ENCODE measurements at regions not wholly inside any gene's neighbourhood (a gene's known extent, or its start where the extent isn't known, plus 50 kb on each side); places are given as distances from the start of the nearest gene placed in this dataset.

- no peak overlapping the region for H3K4me3 ChIP-seq (ENCODE audit: low read length)
- H3K27me3 ChIP-seq (ENCODE audit: control insufficient read depth, insufficient read depth, low read length) = no peaks in the 10 kb centered on the region
- H3K9me3 ChIP-seq (ENCODE audit: control insufficient read depth, low read depth, low read length) = no peaks in the 10 kb centered on the region
- WGBS (ENCODE audit: insufficient coverage, low lambda C conversion rate) = 78% methylated on average over 3 of the region's 5 CpGs
- DNase-seq = no peak
- no peaks in the 10 kb centered on the region for H3K36me3 ChIP-seq (ENCODE audit: control insufficient read depth, insufficient read depth, low read length)
- no peaks in the 10 kb centered on the region for H3K4me1 ChIP-seq (ENCODE audit: control insufficient read depth, insufficient read depth, low read length)
- H3K27ac ChIP-seq (ENCODE audit: low read length) = no peak overlapping the region
Observed at GRCh38 chr4:188596021-188596420, 456.8 kb downstream of the TRIML1 start.

GRCh38 chr4:188603646-188604045 lies 464.4 kb downstream of the TRIML1 start:
- DNase-seq = no peak
- 100% methylated on average over 1 of the region's 4 CpGs for WGBS (ENCODE audit: insufficient coverage, low lambda C conversion rate)

GRCh38 chr4:188606635-188607034 lies 467.4 kb downstream of the TRIML1 start:
- Histone ChIP-seq H3K4me3 (ENCODE audit: low read length) (no peak overlapping the region), H3K4me1 (ENCODE audit: control insufficient read depth, insufficient read depth, low read length) (no peaks in the 10 kb centered on the region), H3K9me3 (ENCODE audit: control insufficient read depth, low read depth, low read length) (no peaks in the 10 kb centered on the region), H3K36me3 (ENCODE audit: control insufficient read depth, insufficient read depth, low read length) (no peaks in the 10 kb centered on the region), H3K27ac (ENCODE audit: low read length) (no peak overlapping the region), H3K27me3 (ENCODE audit: control insufficient read depth, insufficient read depth, low read length) (no peaks in the 10 kb centered on the region)
- 40% methylated on average over 2 of the region's 4 CpGs for WGBS (ENCODE audit: insufficient coverage, low lambda C conversion rate)
- no peak for DNase-seq

More at GRCh38 chr4:188603646-188604045, 464.4 kb downstream of the TRIML1 start:
- Histone ChIP-seq H3K36me3 (ENCODE audit: control insufficient read depth, insufficient read depth, low read length) (no peaks in the 10 kb centered on the region), H3K27me3 (ENCODE audit: control insufficient read depth, insufficient read depth, low read length) (no peaks in the 10 kb centered on the region), H3K4me1 (ENCODE audit: control insufficient read depth, insufficient read depth, low read length) (no peaks in the 10 kb centered on the region), H3K9me3 (ENCODE audit: control insufficient read depth, low read depth, low read length) (no peaks in the 10 kb centered on the region), H3K4me3 (ENCODE audit: low read length) (no peak overlapping the region), H3K27ac (ENCODE audit: low read length) (no peak overlapping the region)

GRCh38 chr4:188611143-188611542 lies 471.9 kb downstream of the TRIML1 start:
- Histone ChIP-seq H3K27me3 (ENCODE audit: control insufficient read depth, insufficient read depth, low read length) (no peaks in the 10 kb centered on the region), H3K27ac (ENCODE audit: low read length) (no peak overlapping the region), H3K9me3 (ENCODE audit: control insufficient read depth, low read depth, low read length) (no peaks in the 10 kb centered on the region), H3K4me1 (ENCODE audit: control insufficient read depth, insufficient read depth, low read length) (no peaks in the 10 kb centered on the region), H3K36me3 (ENCODE audit: control insufficient read depth, insufficient read depth, low read length) (no peaks in the 10 kb centered on the region), H3K4me3 (ENCODE audit: low read length) (no peak overlapping the region)
- WGBS (ENCODE audit: insufficient coverage, low lambda C conversion rate) = no CpG with 5 or more reads among the region's 3 CpGs
- no peak for DNase-seq

GRCh38 chr4:188612659-188613058 lies 473.4 kb downstream of the TRIML1 start:
- H3K27me3 ChIP-seq (ENCODE audit: control insufficient read depth, insufficient read depth, low read length) = no peaks in the 10 kb centered on the region
- no peak for DNase-seq
- H3K27ac ChIP-seq (ENCODE audit: low read length) = no peak overlapping the region
- no CpG with 5 or more reads among the region's 2 CpGs for WGBS (ENCODE audit: insufficient coverage, low lambda C conversion rate)
- no peaks in the 10 kb centered on the region for H3K36me3 ChIP-seq (ENCODE audit: control insufficient read depth, insufficient read depth, low read length)
- no peaks in the 10 kb centered on the region for H3K9me3 ChIP-seq (ENCODE audit: control insufficient read depth, low read depth, low read length)
- H3K4me1 ChIP-seq (ENCODE audit: control insufficient read depth, insufficient read depth, low read length) = no peaks in the 10 kb centered on the region
- no peak overlapping the region for H3K4me3 ChIP-seq (ENCODE audit: low read length)

- H3K9me3 ChIP-seq (ENCODE audit: control insufficient read depth, low read depth, low read length) = no peaks in the 10 kb centered on the region
- no peaks in the 10 kb centered on the region for H3K4me1 ChIP-seq (ENCODE audit: control insufficient read depth, insufficient read depth, low read length)
- H3K36me3 ChIP-seq (ENCODE audit: control insufficient read depth, insufficient read depth, low read length) = no peaks in the 10 kb centered on the region
- no peak overlapping the region for H3K27ac ChIP-seq (ENCODE audit: low read length)
- no peaks in the 10 kb centered on the region for H3K27me3 ChIP-seq (ENCODE audit: control insufficient read depth, insufficient read depth, low read length)
- no peak for DNase-seq
- no peak overlapping the region for H3K4me3 ChIP-seq (ENCODE audit: low read length)
- WGBS (ENCODE audit: insufficient coverage, low lambda C conversion rate) = no CpG with 5 or more reads among the region's 1 CpG
Observed at GRCh38 chr4:188613976-188614375, 474.7 kb downstream of the TRIML1 start.

- 53% methylated on average over 3 of the region's 18 CpGs for WGBS (ENCODE audit: insufficient coverage, low lambda C conversion rate)
- no peak for DNase-seq
- Histone ChIP-seq H3K9me3 (ENCODE audit: control insufficient read depth, low read depth, low read length) (no peaks in the 10 kb centered on the region), H3K36me3 (ENCODE audit: control insufficient read depth, insufficient read depth, low read length) (no peaks in the 10 kb centered on the region), H3K4me1 (ENCODE audit: control insufficient read depth, insufficient read depth, low read length) (no peaks in the 10 kb centered on the region), H3K27me3 (ENCODE audit: control insufficient read depth, insufficient read depth, low read length) (no peaks in the 10 kb centered on the region), H3K4me3 (ENCODE audit: low read length) (no peak overlapping the region), H3K27ac (ENCODE audit: low read length) (no peak overlapping the region)
Observed at GRCh38 chr4:188619456-188620149, 480.4 kb downstream of the TRIML1 start.

- Histone ChIP-seq H3K9me3 (ENCODE audit: control insufficient read depth, low read depth, low read length) (no peaks in the 10 kb centered on the region), H3K4me1 (ENCODE audit: control insufficient read depth, insufficient read depth, low read length) (no peaks in the 10 kb centered on the region), H3K27ac (ENCODE audit: low read length) (no peak overlapping the region), H3K27me3 (ENCODE audit: control insufficient read depth, insufficient read depth, low read length) (no peaks in the 10 kb centered on the region), H3K4me3 (ENCODE audit: low read length) (no peak overlapping the region), H3K36me3 (ENCODE audit: control insufficient read depth, insufficient read depth, low read length) (no peaks in the 10 kb centered on the region)
- WGBS (ENCODE audit: insufficient coverage, low lambda C conversion rate) = no CpG with 5 or more reads among the region's 2 CpGs
- DNase-seq = no peak
Observed at GRCh38 chr4:188620608-188621007, 481.4 kb downstream of the TRIML1 start.

- H3K27ac ChIP-seq (ENCODE audit: low read length) = no peak overlapping the region
- DNase-seq = no peak
- no peaks in the 10 kb centered on the region for H3K36me3 ChIP-seq (ENCODE audit: control insufficient read depth, insufficient read depth, low read length)
- no peak overlapping the region for H3K4me3 ChIP-seq (ENCODE audit: low read length)
- WGBS (ENCODE audit: insufficient coverage, low lambda C conversion rate) = 80% methylated on average over 3 of the region's 4 CpGs
- H3K9me3 ChIP-seq (ENCODE audit: control insufficient read depth, low read depth, low read length) = no peaks in the 10 kb centered on the region
- no peaks in the 10 kb centered on the region for H3K27me3 ChIP-seq (ENCODE audit: control insufficient read depth, insufficient read depth, low read length)
- no peaks in the 10 kb centered on the region for H3K4me1 ChIP-seq (ENCODE audit: control insufficient read depth, insufficient read depth, low read length)
Observed at GRCh38 chr4:188623314-188623854, 484.1 kb downstream of the TRIML1 start.

- H3K27ac ChIP-seq (ENCODE audit: low read length) = no peak overlapping the region
- WGBS (ENCODE audit: insufficient coverage, low lambda C conversion rate) = no CpG with 5 or more reads among the region's 4 CpGs
- DNase-seq = no peak
Observed at GRCh38 chr4:188624370-188624769, 485.1 kb downstream of the TRIML1 start.

GRCh38 chr4:188627892-188628291 lies 488.7 kb downstream of the TRIML1 start:
- DNase-seq = no peak
- no peaks in the 10 kb centered on the region for H3K36me3 ChIP-seq (ENCODE audit: control insufficient read depth, insufficient read depth, low read length)
- no peak overlapping the region for H3K4me3 ChIP-seq (ENCODE audit: low read length)
- no peaks in the 10 kb centered on the region for H3K27me3 ChIP-seq (ENCODE audit: control insufficient read depth, insufficient read depth, low read length)
- no peak overlapping the region for H3K27ac ChIP-seq (ENCODE audit: low read length)
- no CpG with 5 or more reads among the region's 1 CpG for WGBS (ENCODE audit: insufficient coverage, low lambda C conversion rate)
- H3K9me3 ChIP-seq (ENCODE audit: control insufficient read depth, low read depth, low read length) = no peaks in the 10 kb centered on the region
- H3K4me1 ChIP-seq (ENCODE audit: control insufficient read depth, insufficient read depth, low read length) = no peaks in the 10 kb centered on the region

More at GRCh38 chr4:188624370-188624769, 485.1 kb downstream of the TRIML1 start:
- Histone ChIP-seq H3K4me3 (ENCODE audit: low read length) (no peak overlapping the region), H3K9me3 (ENCODE audit: control insufficient read depth, low read depth, low read length) (no peaks in the 10 kb centered on the region), H3K27me3 (ENCODE audit: control insufficient read depth, insufficient read depth, low read length) (no peaks in the 10 kb centered on the region), H3K36me3 (ENCODE audit: control insufficient read depth, insufficient read depth, low read length) (no peaks in the 10 kb centered on the region), H3K4me1 (ENCODE audit: control insufficient read depth, insufficient read depth, low read length) (no peaks in the 10 kb centered on the region)
